Neural progenitor cell (in vitro differentiated cells): ENCODE measurements at regions not wholly inside any gene's neighbourhood (a gene's known extent, or its start where the extent isn't known, plus 50 kb on each side); places are given as distances from the start of the nearest gene placed in this dataset.
A peak's percentile ranks its signal among the peaks of the same experiment; 100 is the strongest.

Experiments used
- DNase-seq: peaks from one replicate; pipeline ENCODE4 v3.0.0-alpha.2; 2016; ENCODE audit warnings: low spot score
- H2AFZ ChIP-seq: fragments of 200-600 bp; sonication (generic); replicated peaks from 2 replicates; pipeline ENCODE4 v1.6.1; 2016; ENCODE audit warnings: antibody characterized with exemption
- H3F3A ChIP-seq: fragments of 200-600 bp; sonication (generic); 2 replicates; pipeline ENCODE4 v1.6.1; 2016; ENCODE audit warnings: antibody characterized with exemption, low read depth
- H3K27ac ChIP-seq: fragments of 200-600 bp; sonication (generic); 2 replicates; pipeline ENCODE4 v1.5.1; 2016; ENCODE audit warnings: mild to moderate bottlenecking
- H3K27me3 ChIP-seq: fragments of 200-600 bp; sonication (generic); 2 replicates; pipeline ENCODE4 v1.6.1; 2016; ENCODE audit warnings: mild to moderate bottlenecking, moderate library complexity
- H3K36me3 ChIP-seq: fragments of 200-600 bp; sonication (generic); 2 replicates; pipeline ENCODE4 v1.5.1; 2016
- H3K4me1 ChIP-seq: fragments of 200-600 bp; sonication (generic); 2 replicates; pipeline ENCODE4 v1.6.1; 2016; ENCODE audit warnings: mixed run types
- H3K4me2 ChIP-seq: fragments of 200-600 bp; sonication (generic); 2 replicates; pipeline ENCODE4 v1.6.1; 2016
- H3K4me3 ChIP-seq: fragments of 200-600 bp; sonication (generic); 2 replicates; pipeline ENCODE4 v1.5.1; 2016
- H3K79me2 ChIP-seq: fragments of 200-600 bp; sonication (generic); 2 replicates; pipeline ENCODE4 v1.6.1; 2016; ENCODE audit warnings: low read depth
- H3K9ac ChIP-seq: fragments of 200-600 bp; sonication (generic); 2 replicates; pipeline ENCODE4 v1.6.1; 2016
- H3K9me3 ChIP-seq: fragments of 200-600 bp; sonication (generic); 2 replicates; pipeline ENCODE4 v1.5.1; 2016; ENCODE audit warnings: low read depth
- H4K20me1 ChIP-seq: fragments of 200-600 bp; sonication (generic); 2 replicates; pipeline ENCODE4 v1.6.1; 2016; ENCODE audit warnings: low read depth
- H3K27ac Mint-ChIP-seq: 3 replicates; pipeline ENCODE4 v1.8.0; 2021; ENCODE audit warnings: mixed read lengths
- H3K27me3 Mint-ChIP-seq: 2 replicates; pipeline ENCODE4 v1.8.0; 2022; ENCODE audit warnings: low read depth, mild to moderate bottlenecking, inconsistent platforms, moderate library complexity, mixed read lengths; ENCODE audit not compliant: insufficient read depth
- H3K36me3 Mint-ChIP-seq: 3 replicates; pipeline ENCODE4 v1.8.0; 2021; ENCODE audit warnings: mixed read lengths
- H3K4me1 Mint-ChIP-seq: 3 replicates; pipeline ENCODE4 v1.8.0; 2021; ENCODE audit warnings: mixed read lengths
- H3K4me3 Mint-ChIP-seq: 3 replicates; pipeline ENCODE4 v1.8.0; 2021; ENCODE audit warnings: mild to moderate bottlenecking, moderate library complexity, mixed read lengths
- H3K9me3 Mint-ChIP-seq: 3 replicates; pipeline ENCODE4 v1.8.0; 2020; ENCODE audit warnings: mixed read lengths
- CTCF ChIP-seq: fragments of 200-600 bp; sonication (generic); IDR thresholded peaks from 2 replicates; pipeline ENCODE4 v1.5.1; 2017; ENCODE audit warnings: antibody characterized with exemption, mild to moderate bottlenecking
- EZH2 ChIP-seq: fragments of 200-600 bp; sonication (generic); IDR thresholded peaks from 2 replicates; pipeline ENCODE4 v1.6.1; 2017; ENCODE audit warnings: antibody characterized with exemption, mild to moderate bottlenecking, moderate library complexity
- EZH2phosphoT487 ChIP-seq: fragments of 200-600 bp; sonication (generic); IDR thresholded peaks from 2 replicates; pipeline ENCODE4 v1.6.1; 2017; ENCODE audit warnings: antibody characterized with exemption

GRCh38 chr2:121133551-121134319, 151.3 kb downstream of the TFCP2L1 start:
- H3K79me2 ChIP-seq, result no peaks in the 10 kb centered on the region
- H3K4me2 ChIP-seq, result no peak overlapping the region
- no peaks in the 10 kb centered on the region for H3K36me3 ChIP-seq
- H4K20me1 ChIP-seq, result no peaks in the 10 kb centered on the region
- H3K4me3 ChIP-seq, result no peak overlapping the region
- peaks cover 4% of the 10 kb centered on the region for H3K9me3 Mint-ChIP-seq
- H3K4me1 Mint-ChIP-seq, result peaks cover 9% of the 10 kb centered on the region
- peaks cover 10% of the 10 kb centered on the region for H3K27me3 Mint-ChIP-seq
- H3K9me3 ChIP-seq, result no peaks in the 10 kb centered on the region
- H2AFZ ChIP-seq, result no peak overlapping the region
- no peaks in the 10 kb centered on the region for H3K27me3 ChIP-seq
- no peaks in the 10 kb centered on the region for H3K36me3 Mint-ChIP-seq
- H3K4me3 Mint-ChIP-seq, result no peak overlapping the region
- H3K4me1 ChIP-seq, result no peaks in the 10 kb centered on the region
- no peak overlapping the region for H3K9ac ChIP-seq
- H3K27ac Mint-ChIP-seq, result peak overlapping the region; percentile 52
- TF ChIP-seq EZH2phosphoT487, result no peak
- no peak for TF ChIP-seq EZH2
- no peak for TF ChIP-seq CTCF
- H3F3A ChIP-seq, result no peaks in the 10 kb centered on the region
- no peak for DNase-seq
- H3K27ac ChIP-seq, result no peak overlapping the region

- H3K27ac ChIP-seq, result no peak overlapping the region
- no peaks in the 10 kb centered on the region for H3K36me3 ChIP-seq
- no peak for DNase-seq
- no peak overlapping the region for H3K9ac ChIP-seq
- H3K27me3 ChIP-seq, result no peaks in the 10 kb centered on the region
- no peak overlapping the region for H3K4me2 ChIP-seq
- Mint-ChIP-seq H3K27ac (peak overlapping the region; percentile 52), H3K4me1 (peaks cover 9% of the 10 kb centered on the region), H3K27me3 (peaks cover 10% of the 10 kb centered on the region), H3K36me3 (no peaks in the 10 kb centered on the region), H3K4me3 (peak overlapping the region; percentile 36), H3K9me3 (peaks cover 4% of the 10 kb centered on the region)
- no peaks in the 10 kb centered on the region for H3K9me3 ChIP-seq
- H3K79me2 ChIP-seq, result no peaks in the 10 kb centered on the region
- TF ChIP-seq EZH2 (no peak), EZH2phosphoT487 (no peak), CTCF (no peak)
- H3K4me1 ChIP-seq, result no peaks in the 10 kb centered on the region
- no peak overlapping the region for H3K4me3 ChIP-seq
- H2AFZ ChIP-seq, result no peak overlapping the region
- H4K20me1 ChIP-seq, result no peaks in the 10 kb centered on the region
- no peaks in the 10 kb centered on the region for H3F3A ChIP-seq
These were observed 150.3 kb downstream of the TFCP2L1 start for GRCh38 chr2:121134728-121135127.

- H3K27me3 ChIP-seq, result no peaks in the 10 kb centered on the region
- H3K36me3 Mint-ChIP-seq, result no peaks in the 10 kb centered on the region
- H3K4me1 ChIP-seq, result no peaks in the 10 kb centered on the region
- peaks cover 4% of the 10 kb centered on the region for H3K9me3 Mint-ChIP-seq
- H2AFZ ChIP-seq, result no peak overlapping the region
- no peaks in the 10 kb centered on the region for H3K79me2 ChIP-seq
- no peak overlapping the region for H3K9ac ChIP-seq
- no peaks in the 10 kb centered on the region for H3F3A ChIP-seq
- no peak overlapping the region for H3K27ac Mint-ChIP-seq
- H3K4me3 ChIP-seq, result no peak overlapping the region
- no peak overlapping the region for H3K27ac ChIP-seq
- no peaks in the 10 kb centered on the region for H3K9me3 ChIP-seq
- no peak for TF ChIP-seq EZH2phosphoT487
- TF ChIP-seq CTCF, result no peak
- no peak for TF ChIP-seq EZH2
- DNase-seq, result no peak
- H3K4me2 ChIP-seq, result no peak overlapping the region
- peaks cover 10% of the 10 kb centered on the region for H3K27me3 Mint-ChIP-seq
- H3K36me3 ChIP-seq, result no peaks in the 10 kb centered on the region
- peaks cover 9% of the 10 kb centered on the region for H3K4me1 Mint-ChIP-seq
- no peaks in the 10 kb centered on the region for H4K20me1 ChIP-seq
- no peak overlapping the region for H3K4me3 Mint-ChIP-seq
These were observed 149.7 kb downstream of the TFCP2L1 start for GRCh38 chr2:121135168-121135853.
